HepG2 (cell line): ENCODE measurements at regions not wholly inside any gene's neighbourhood (a gene's known extent, or its start where the extent isn't known, plus 50 kb on each side); places are given as distances from the start of the nearest gene placed in this dataset.
A peak's percentile ranks its signal among the peaks of the same experiment; 100 is the strongest.
"Not testable (repeated sequence)": the region's sequence is repeated elsewhere in the genome, so short reads cannot be mapped to it uniquely, and the experiment has no call there.

ENCODE experiments used
- ATAC-seq: fragments of 200-7000 bp; cut with Tn5 transposase; 3 replicates; pipeline ENCODE4 v1.9.1; 2020; ENCODE audit warnings: mild to moderate bottlenecking, moderate library complexity
- BruUV-seq: library from RNA; stranded (reverse); fragments of 400-500 nt; replicated peaks from 2 replicates; lab custom pipeline; 2021; lab: Mats Ljungman, UMichigan
- CTCF ChIA-PET: fragments of 300-600 bp; formaldehyde crosslinking; extraction: SDS; loops from one replicate; lab custom pipeline; 2021; ENCODE audit warnings: low total read pairs, inconsistent platforms, low intra/inter-chr PET ratio; lab: Yijun Ruan, JAX
- POLR2A ChIA-PET: fragments of 350-600 bp; sonication (Branson Sonifier 250); formaldehyde crosslinking; loops from one replicate; lab custom pipeline; 2020; ENCODE audit warnings: antibody characterized with exemption, inconsistent platforms; lab: Yijun Ruan, JAX
- DNase-seq: peaks from one replicate; pipeline ENCODE4 v3.0.0-alpha.2; 2015; ENCODE audit warnings: low spot score
- FAIRE-seq: peaks from 3 replicates; lab custom pipeline; 2011; peaks lifted over from hg19 to GRCh38; lab: Jason Lieb, UNC
- H2AFZ ChIP-seq: one replicate; pipeline ENCODE4 v1.6.1; 2011; ENCODE audit warnings: low read length, inconsistent platforms
- H3K27ac ChIP-seq: fragments of 300-600 bp; 3 replicates; pipeline ENCODE4 v1.8.0; 2011; ENCODE audit warnings: mixed run types, mild to moderate bottlenecking, mixed read lengths, low read length, inconsistent platforms; ENCODE audit not compliant: insufficient read depth; ENCODE audit errors: extremely low read length
- H3K27me3 ChIP-seq, 2 experiments: fragments of 200-600 bp in 1 of 2; 2 replicates in 1 of 2; 3 replicates in 1 of 2; pipeline versions ENCODE4 v1.6.0 to v1.8.0; 2011; ENCODE audit warnings: low read length in 2 of 2, mild to moderate bottlenecking in 2 of 2, moderate library complexity in 2 of 2, inconsistent platforms in 1 of 2; ENCODE audit not compliant: insufficient read depth in 2 of 2, control insufficient read depth in 1 of 2
- H3K36me3 ChIP-seq, 2 experiments: fragments of 200-600 bp in 1 of 2; replicated peaks in 1 of 2; 2 replicates in 1 of 2; 3 replicates in 1 of 2; pipeline versions ENCODE4 v1.5.1 to v1.8.0; 2011; ENCODE audit warnings: low read length in 2 of 2, inconsistent platforms in 1 of 2; ENCODE audit not compliant: insufficient read depth in 2 of 2, control insufficient read depth in 1 of 2
- H3K4me1 ChIP-seq: 2 replicates; pipeline ENCODE4 v1.5.1; 2012; ENCODE audit warnings: low read length, inconsistent platforms; ENCODE audit not compliant: insufficient read depth
- H3K4me2 ChIP-seq: 2 replicates; pipeline ENCODE4 v1.6.0; 2011; ENCODE audit warnings: low read depth, low read length, inconsistent platforms
- H3K4me3 ChIP-seq, 3 experiments: fragments of 200-600 bp in 1 of 3; sonication (generic), shearing (Covaris generic) in 1 of 3; replicated peaks in 1 of 3; 2 replicates each; pipeline ENCODE4 v1.5.1; 2011 to 2016; ENCODE audit warnings: low read length in 3 of 3, inconsistent platforms in 2 of 3, low read depth in 2 of 3, mild to moderate bottlenecking in 2 of 3, control low read depth in 1 of 3, mixed read lengths in 1 of 3; ENCODE audit not compliant: insufficient read depth in 1 of 3
- H3K79me2 ChIP-seq: one replicate; pipeline ENCODE4 v1.6.1; 2011; ENCODE audit warnings: low read length, inconsistent platforms; ENCODE audit not compliant: insufficient read depth
- H3K9ac ChIP-seq: 2 replicates; pipeline ENCODE4 v1.6.0; 2011; ENCODE audit warnings: mild to moderate bottlenecking, low read depth, low read length, inconsistent platforms; ENCODE audit not compliant: insufficient read depth
- H3K9me3 ChIP-seq: 2 replicates; pipeline ENCODE4 v1.5.1; 2012; ENCODE audit warnings: mild to moderate bottlenecking, low read length
- H4K20me1 ChIP-seq: 2 replicates; pipeline ENCODE4 v1.6.0; 2011; ENCODE audit warnings: inconsistent platforms, mild to moderate bottlenecking, low read length, moderate library complexity; ENCODE audit not compliant: insufficient read depth
- MNT ChIP-seq: fragments of 450-650 bp; IDR thresholded peaks from 2 replicates; pipeline ENCODE4 v1.6.1; 2016
- WGBS: methylation state at CpG from one replicate; pipeline ENCODE4 v1.1.6; 2017; ENCODE audit warnings: low lambda C conversion rate; 5-methylcytosine and 5-hydroxymethylcytosine counted together
- in situ Hi-C: cut with HindIII; loops from 2 replicates; pipeline ENCODE4 v1.10.0; 2017; ENCODE audit warnings: low pct_unique_long_range_greater_than_20kb; ENCODE audit not compliant: extremely low pct_ligation_motif_present
- intact Hi-C: fragments of 100-400 bp; cut with micrococcal nuclease; formaldehyde crosslinking; loops from one replicate; pipeline ENCODE4 v1.10.0; 2022; ENCODE audit not compliant: unreplicated experiment

DNA sequence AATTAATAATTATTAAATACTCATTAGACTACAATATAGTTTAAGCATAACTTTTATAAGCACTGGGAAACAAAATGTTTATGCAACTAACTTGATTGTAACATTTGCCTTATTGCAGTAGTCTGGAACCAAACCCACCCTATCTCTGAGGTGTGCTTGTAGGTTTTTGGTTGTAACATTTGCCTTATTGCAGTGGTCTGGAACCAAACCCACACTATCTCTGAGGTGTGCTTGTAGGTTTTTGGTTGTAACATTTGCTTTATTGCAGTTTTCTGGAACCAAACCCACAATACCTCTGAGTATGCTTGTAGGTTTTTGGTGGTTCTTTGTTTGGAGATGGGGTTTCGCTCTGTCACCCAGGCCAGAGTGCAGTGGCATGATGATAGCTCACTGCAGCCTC, 1376.4 kb upstream of the DEFB115 start:
- H3K4me2 ChIP-seq, H2AFZ ChIP-seq, POLR2A ChIA-PET, intact Hi-C loops, H3K9ac ChIP-seq, H3K36me3 ChIP-seq, H3K27ac ChIP-seq, H4K20me1 ChIP-seq, DNase-seq, H3K4me3 ChIP-seq, ATAC-seq, BruUV-seq, in situ Hi-C loops, H3K79me2 ChIP-seq, H3K27me3 ChIP-seq, FAIRE-seq, CTCF ChIA-PET: not testable (repeated sequence)
- H3K4me1 ChIP-seq = peaks cover 11% of the 10 kb centered on the region
- WGBS = 78% methylated on average over 1 of the region's 1 CpG
- H3K9me3 ChIP-seq = peaks cover 51% of the 10 kb centered on the region

- CTCF ChIA-PET, H3K79me2 ChIP-seq, H4K20me1 ChIP-seq, in situ Hi-C loops, H2AFZ ChIP-seq, H3K4me3 ChIP-seq, H3K9ac ChIP-seq, POLR2A ChIA-PET, H3K4me2 ChIP-seq, H3K27me3 ChIP-seq, BruUV-seq, intact Hi-C loops, H3K27ac ChIP-seq, FAIRE-seq, DNase-seq, H3K36me3 ChIP-seq: not testable (repeated sequence)
- peak; percentile 80 for ATAC-seq
- Histone ChIP-seq H3K4me1 (peaks cover 11% of the 10 kb centered on the region), H3K9me3 (peaks cover 49% of the 10 kb centered on the region)
- WGBS = 62% methylated on average over 13 of the region's 13 CpGs
- peak; percentile 55; the same call in 1 of the 2 replicates for TF ChIP-seq MNT
Observed at GRCh38 chr20:29883514-29884219, 1373.8 kb upstream of the DEFB115 start.
